ENCODE measurements at regions not wholly inside any gene's neighbourhood (a gene's known extent, or its start where the extent isn't known, plus 50 kb on each side); places are given as distances from the start of the nearest gene placed in this dataset.
A peak's percentile ranks its signal among the peaks of the same experiment; 100 is the strongest.

DNA sequence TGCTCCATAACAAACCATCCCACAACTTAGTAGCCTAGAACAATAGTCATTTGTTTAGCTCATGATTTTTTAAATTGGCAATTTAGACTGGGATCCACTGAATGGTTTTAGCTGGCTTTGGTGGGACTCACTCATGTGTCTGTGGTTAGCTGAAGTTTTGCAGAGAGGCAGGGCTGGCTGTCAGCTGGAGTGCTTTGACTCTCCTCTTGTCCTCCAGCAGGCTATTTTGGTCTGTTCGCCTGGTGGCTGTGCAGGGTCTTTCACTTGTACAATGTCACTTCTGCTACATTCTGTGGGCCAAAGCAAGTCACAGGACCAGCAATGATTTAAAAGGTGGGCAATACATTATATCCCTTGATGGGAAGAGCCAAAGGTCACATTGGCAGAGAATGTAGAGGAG lies 1146.5 kb downstream of the ROBO2 start:
- no peak overlapping the region for H3K4me3 ChIP-seq (ENCODE audit: low read depth, low read length)
- DNase-seq (ENCODE audit: low read depth, low spot score): no peak
- in situ Hi-C loops (cut with HindIII; ENCODE audit: low sequenced_read_pairs): no loop called here
- TF ChIP-seq, protein P1, sequence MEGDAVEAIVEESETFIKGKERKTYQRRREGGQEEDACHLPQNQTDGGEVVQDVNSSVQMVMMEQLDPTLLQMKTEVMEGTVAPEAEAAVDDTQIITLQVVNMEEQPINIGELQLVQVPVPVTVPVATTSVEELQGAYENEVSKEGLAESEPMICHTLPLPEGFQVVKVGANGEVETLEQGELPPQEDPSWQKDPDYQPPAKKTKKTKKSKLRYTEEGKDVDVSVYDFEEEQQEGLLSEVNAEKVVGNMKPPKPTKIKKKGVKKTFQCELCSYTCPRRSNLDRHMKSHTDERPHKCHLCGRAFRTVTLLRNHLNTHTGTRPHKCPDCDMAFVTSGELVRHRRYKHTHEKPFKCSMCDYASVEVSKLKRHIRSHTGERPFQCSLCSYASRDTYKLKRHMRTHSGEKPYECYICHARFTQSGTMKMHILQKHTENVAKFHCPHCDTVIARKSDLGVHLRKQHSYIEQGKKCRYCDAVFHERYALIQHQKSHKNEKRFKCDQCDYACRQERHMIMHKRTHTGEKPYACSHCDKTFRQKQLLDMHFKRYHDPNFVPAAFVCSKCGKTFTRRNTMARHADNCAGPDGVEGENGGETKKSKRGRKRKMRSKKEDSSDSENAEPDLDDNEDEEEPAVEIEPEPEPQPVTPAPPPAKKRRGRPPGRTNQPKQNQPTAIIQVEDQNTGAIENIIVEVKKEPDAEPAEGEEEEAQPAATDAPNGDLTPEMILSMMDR (IDR thresholded peaks at IDR 0.05; ENCODE audit: low read depth, low read length): no peak

DNA sequence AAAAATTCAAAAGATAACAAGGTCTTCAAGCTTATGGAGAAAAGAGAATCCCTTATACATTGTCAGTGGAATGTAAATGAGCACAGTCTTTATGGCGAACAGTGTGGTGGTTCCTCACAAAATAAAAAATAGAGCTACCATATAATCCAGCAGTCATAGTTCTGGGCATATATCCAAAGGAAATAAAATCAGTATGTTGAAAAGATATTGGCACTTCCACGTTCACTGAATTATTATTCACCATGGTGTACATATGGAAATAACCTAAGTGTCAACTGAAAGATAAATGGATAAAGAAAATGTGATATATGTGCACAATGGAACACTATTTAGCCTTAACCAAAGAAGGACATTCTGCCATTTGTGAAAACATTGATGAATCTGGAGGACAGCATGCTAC lies 1161.2 kb downstream of the ROBO2 start:
- H3K4me3 ChIP-seq (ENCODE audit: low read depth, low read length): no peak overlapping the region
- in situ Hi-C loops (cut with HindIII; ENCODE audit: low sequenced_read_pairs): no loop called here
- TF ChIP-seq, protein P1 (IDR thresholded peaks at IDR 0.05; ENCODE audit: low read depth, low read length): no peak
- peak; percentile 3 for DNase-seq (ENCODE audit: low read depth, low spot score)

DNA sequence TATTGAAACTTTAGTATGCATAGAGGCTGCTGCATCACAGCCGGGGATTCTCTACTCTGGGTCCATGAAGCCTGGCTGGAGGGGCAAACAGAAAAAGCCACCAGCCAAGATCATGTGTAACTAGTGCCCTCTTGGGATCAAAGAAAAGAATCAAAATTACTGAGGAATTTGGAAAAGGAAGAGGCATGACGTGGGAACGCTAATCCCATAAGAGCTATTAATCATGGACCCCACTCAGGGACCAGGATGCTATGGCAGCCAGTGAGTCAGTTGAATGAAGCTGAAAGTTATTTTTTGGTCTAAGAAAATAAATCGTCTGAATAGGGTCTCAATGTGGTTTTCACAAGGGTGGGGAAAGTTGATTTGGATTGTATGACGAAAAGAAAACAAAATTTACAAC lies 1165.1 kb downstream of the ROBO2 start:
- H3K4me3 ChIP-seq (ENCODE audit: low read depth, low read length): no peak overlapping the region
- TF ChIP-seq, protein P1 (IDR thresholded peaks at IDR 0.05; ENCODE audit: low read depth, low read length): peak; percentile 17
- peak; percentile 81 for DNase-seq (ENCODE audit: low read depth, low spot score)
- in situ Hi-C loops (cut with HindIII; ENCODE audit: low sequenced_read_pairs): no loop called here

DNA sequence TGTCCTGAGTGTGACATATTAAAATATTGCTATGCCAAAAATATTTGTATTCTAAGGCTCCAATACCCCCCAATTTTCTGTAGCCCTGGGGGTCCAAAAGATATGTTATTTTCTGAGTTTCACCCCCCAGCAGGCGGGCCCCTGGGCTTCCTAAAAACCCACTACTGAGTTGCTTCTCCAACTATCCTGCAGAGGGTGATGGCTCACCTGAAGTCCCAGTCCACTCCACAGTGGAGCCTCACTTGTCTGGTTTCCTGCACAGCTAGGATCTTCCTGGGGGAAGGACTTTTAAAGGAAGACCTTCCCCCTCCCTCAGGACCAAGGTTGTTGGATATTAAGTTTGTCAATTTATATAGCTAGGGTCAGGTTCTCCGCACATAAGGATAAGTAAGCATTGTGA lies 1181.4 kb downstream of the ROBO2 start:
- in situ Hi-C loops (cut with HindIII; ENCODE audit: low sequenced_read_pairs): no loop called here
- TF ChIP-seq, protein P1 (IDR thresholded peaks at IDR 0.05; ENCODE audit: low read depth, low read length): no peak
- H3K4me3 ChIP-seq (ENCODE audit: low read depth, low read length): no peak overlapping the region
- DNase-seq (ENCODE audit: low read depth, low spot score): no peak

DNA sequence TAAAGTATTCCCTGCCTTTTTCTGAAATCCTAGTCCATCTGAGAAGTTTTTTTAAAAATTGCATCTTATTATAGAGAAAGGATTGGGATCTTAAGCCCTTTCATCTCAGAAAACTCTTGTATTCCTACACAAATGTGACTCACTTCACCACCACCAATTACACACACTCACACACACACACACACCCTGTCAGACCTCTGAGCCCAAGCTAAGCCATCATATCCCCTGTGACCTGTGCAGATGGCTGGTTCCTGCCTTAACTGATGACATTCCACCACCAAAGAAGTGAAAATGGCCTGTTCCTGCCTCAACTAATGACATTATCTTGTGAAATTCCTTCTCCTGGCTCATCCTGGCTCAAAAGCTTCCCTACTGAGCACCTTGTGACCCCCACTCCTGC lies 1181.9 kb downstream of the ROBO2 start:
- no peak for DNase-seq (ENCODE audit: low read depth, low spot score)
- H3K4me3 ChIP-seq (ENCODE audit: low read depth, low read length): no peak overlapping the region
- TF ChIP-seq, protein P1 (IDR thresholded peaks at IDR 0.05; ENCODE audit: low read depth, low read length): no peak
- in situ Hi-C loops (cut with HindIII; ENCODE audit: low sequenced_read_pairs): no loop called here

DNA sequence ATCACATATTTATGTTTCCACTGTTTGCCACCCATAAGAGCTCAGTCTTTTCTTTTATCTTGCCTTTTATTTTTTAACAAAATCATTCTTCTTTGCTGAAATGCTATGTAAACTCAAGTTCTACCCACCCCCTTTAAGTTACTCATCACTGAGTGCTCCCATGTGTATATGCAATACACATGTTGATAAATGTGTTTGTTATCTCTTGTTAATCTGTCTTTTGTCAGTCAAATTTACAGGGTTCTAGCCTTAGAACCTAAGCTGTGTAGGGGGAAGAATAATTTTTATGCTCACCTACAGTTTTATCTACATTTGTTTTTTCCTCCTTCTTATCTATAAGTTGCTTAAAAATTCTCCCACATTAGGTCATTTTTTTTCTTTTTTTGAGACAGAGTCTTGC lies 1195.9 kb downstream of the ROBO2 start:
- no peak for DNase-seq (ENCODE audit: low read depth, low spot score)
- in situ Hi-C loops (cut with HindIII; ENCODE audit: low sequenced_read_pairs): no loop called here
- TF ChIP-seq, protein P1 (IDR thresholded peaks at IDR 0.05; ENCODE audit: low read depth, low read length): no peak
- no peak overlapping the region for H3K4me3 ChIP-seq (ENCODE audit: low read depth, low read length)

DNA sequence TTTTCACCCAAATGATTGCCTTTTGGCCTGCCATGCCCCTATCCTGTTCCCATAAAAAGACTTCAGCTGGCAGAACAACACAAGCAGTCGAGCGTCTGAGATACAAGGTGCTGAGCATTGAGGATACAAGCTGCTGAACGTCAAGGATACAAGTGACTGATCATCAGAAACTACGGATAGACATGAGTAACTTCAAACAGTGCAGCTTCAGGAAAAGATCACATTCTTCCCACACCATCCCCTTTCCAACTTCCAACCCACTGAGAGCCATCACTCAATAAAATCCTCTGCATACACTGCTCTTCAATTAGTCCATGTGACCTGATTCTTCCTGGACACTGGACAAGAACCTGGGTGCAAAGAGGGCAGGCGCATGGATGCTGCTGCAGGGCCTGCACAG lies 1198.9 kb downstream of the ROBO2 start:
- TF ChIP-seq, protein P1 (IDR thresholded peaks at IDR 0.05; ENCODE audit: low read depth, low read length): no peak
- in situ Hi-C loops (cut with HindIII; ENCODE audit: low sequenced_read_pairs): no loop called here
- no peak for DNase-seq (ENCODE audit: low read depth, low spot score)
- no peak overlapping the region for H3K4me3 ChIP-seq (ENCODE audit: low read depth, low read length)
